ENCODE measurements at regions not wholly inside any gene's neighbourhood (a gene's known extent, or its start where the extent isn't known, plus 50 kb on each side); places are given as distances from the start of the nearest gene placed in this dataset.

DNA sequence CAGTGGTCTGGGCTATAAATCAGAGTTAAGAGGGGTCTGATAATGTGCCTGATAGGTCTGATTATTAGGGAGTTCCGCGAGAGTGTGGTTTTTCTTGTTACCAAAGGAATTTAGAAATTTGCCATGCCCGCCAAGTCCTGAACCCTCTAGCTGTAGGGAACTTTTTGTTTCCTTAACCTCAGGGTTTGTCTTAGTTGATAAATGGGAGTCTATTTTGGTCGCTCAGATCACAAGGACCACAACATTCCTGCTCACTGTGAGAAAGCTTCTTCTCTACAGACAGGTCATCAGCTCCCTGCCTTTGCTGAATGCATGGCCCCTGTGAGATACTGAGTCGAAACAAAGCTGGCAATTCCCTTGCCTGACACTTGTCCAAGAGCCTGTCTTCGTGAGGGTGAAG, 497.8 kb downstream of the HS3ST4 start:
- no peaks in the 10 kb centered on the region for H3K36me3 ChIP-seq
- no peaks in the 10 kb centered on the region for H3K9me3 ChIP-seq

DNA sequence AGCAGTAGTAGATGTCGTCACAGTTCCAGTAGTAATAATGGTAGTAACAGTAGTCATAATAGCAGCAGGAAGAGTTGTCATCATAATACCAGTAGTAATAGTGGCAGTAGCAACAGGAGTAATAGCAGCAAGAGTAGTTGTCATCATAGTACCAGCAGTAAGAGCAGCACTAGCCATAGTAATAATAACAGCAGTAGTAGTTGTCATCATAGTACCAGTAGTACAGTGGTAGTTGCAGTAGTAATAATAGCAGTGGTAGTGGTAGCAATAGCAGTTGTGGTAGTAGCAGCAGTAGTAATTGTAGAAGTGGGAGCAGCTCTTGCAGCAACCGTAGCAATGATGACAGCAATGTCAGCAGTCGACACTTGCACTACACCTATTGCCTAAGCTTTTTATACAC, 502.8 kb downstream of the HS3ST4 start:
- no peak overlapping the region for H3K4me3 ChIP-seq (ENCODE audit: low read depth in 1 of 2, low read length in 1 of 2)
- TF ChIP-seq, protein P1, sequence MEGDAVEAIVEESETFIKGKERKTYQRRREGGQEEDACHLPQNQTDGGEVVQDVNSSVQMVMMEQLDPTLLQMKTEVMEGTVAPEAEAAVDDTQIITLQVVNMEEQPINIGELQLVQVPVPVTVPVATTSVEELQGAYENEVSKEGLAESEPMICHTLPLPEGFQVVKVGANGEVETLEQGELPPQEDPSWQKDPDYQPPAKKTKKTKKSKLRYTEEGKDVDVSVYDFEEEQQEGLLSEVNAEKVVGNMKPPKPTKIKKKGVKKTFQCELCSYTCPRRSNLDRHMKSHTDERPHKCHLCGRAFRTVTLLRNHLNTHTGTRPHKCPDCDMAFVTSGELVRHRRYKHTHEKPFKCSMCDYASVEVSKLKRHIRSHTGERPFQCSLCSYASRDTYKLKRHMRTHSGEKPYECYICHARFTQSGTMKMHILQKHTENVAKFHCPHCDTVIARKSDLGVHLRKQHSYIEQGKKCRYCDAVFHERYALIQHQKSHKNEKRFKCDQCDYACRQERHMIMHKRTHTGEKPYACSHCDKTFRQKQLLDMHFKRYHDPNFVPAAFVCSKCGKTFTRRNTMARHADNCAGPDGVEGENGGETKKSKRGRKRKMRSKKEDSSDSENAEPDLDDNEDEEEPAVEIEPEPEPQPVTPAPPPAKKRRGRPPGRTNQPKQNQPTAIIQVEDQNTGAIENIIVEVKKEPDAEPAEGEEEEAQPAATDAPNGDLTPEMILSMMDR (IDR thresholded peaks at IDR 0.05), result no peak
- H3K27me3 ChIP-seq, result no peaks in the 10 kb centered on the region
- H3K9me3 ChIP-seq, result no peaks in the 10 kb centered on the region
- H3K27ac ChIP-seq, result no peak overlapping the region
- H3K36me3 ChIP-seq, result no peaks in the 10 kb centered on the region
- H3K4me1 ChIP-seq (ENCODE audit: control insufficient read depth in 1 of 2, insufficient read depth in 1 of 2, low read depth in 1 of 2, low read length in 1 of 2), result no peaks in the 10 kb centered on the region

More for the DNA sequence above, 497.8 kb downstream of the HS3ST4 start:
- TF ChIP-seq, protein P1 (IDR thresholded peaks at IDR 0.05), result no peak
- no peak overlapping the region for H3K27ac ChIP-seq
- no peaks in the 10 kb centered on the region for H3K27me3 ChIP-seq
- no peaks in the 10 kb centered on the region for H3K4me1 ChIP-seq (ENCODE audit: control insufficient read depth in 1 of 2, insufficient read depth in 1 of 2, low read depth in 1 of 2, low read length in 1 of 2)
- no peak overlapping the region for H3K4me3 ChIP-seq (ENCODE audit: low read depth in 1 of 2, low read length in 1 of 2)

DNA sequence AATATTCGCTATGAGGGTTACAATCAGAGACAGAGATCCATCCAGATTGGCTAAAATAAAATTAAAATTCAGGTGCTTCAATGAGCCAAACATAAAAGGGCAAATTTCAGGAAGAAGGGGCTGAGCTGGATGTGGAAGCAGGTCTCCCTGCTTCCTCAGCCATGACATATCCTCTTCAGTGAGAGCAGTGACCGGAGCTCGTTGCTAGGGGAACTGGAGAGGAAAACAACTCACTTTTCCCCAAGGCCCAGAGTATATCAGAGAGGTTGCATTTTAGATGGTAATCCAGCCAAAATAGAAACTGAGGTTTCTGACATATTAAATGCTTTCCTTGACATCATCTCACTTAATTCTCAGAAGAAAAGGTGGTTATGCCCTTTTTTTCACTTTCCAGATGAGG, 503.5 kb downstream of the HS3ST4 start:
- H3K9me3 ChIP-seq, result no peaks in the 10 kb centered on the region
- no peak overlapping the region for H3K27ac ChIP-seq
- TF ChIP-seq, protein P1 (IDR thresholded peaks at IDR 0.05), result no peak
- no peaks in the 10 kb centered on the region for H3K36me3 ChIP-seq
- H3K4me3 ChIP-seq (ENCODE audit: low read depth in 1 of 2, low read length in 1 of 2), result no peak overlapping the region
- H3K27me3 ChIP-seq, result no peaks in the 10 kb centered on the region
- H3K4me1 ChIP-seq (ENCODE audit: control insufficient read depth in 1 of 2, insufficient read depth in 1 of 2, low read depth in 1 of 2, low read length in 1 of 2), result no peaks in the 10 kb centered on the region

DNA sequence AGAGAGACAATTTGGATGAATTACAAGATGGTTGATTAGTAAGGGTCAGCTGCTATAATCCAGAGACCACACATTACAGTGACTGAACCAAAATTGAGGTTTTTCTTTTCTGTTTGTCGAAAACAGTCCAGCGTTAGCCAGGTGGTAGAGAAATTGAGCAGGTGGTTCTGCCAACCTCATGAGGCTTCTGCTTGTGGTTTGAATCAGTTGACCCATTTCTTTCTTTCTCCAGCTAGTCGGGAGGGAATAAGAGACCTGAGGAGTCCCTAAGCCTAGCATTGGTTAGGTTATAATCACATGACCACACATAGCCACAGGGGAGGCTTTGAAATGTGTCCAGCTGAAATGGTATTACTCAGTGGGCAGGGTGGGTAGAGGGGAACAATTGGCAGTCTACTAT, 504.6 kb downstream of the HS3ST4 start:
- H3K27ac ChIP-seq, result no peak overlapping the region
- TF ChIP-seq, protein P1 (IDR thresholded peaks at IDR 0.05), result no peak
- H3K27me3 ChIP-seq, result no peaks in the 10 kb centered on the region
- H3K9me3 ChIP-seq, result no peaks in the 10 kb centered on the region
- no peaks in the 10 kb centered on the region for H3K4me1 ChIP-seq (ENCODE audit: control insufficient read depth in 1 of 2, insufficient read depth in 1 of 2, low read depth in 1 of 2, low read length in 1 of 2)
- no peaks in the 10 kb centered on the region for H3K36me3 ChIP-seq
- no peak overlapping the region for H3K4me3 ChIP-seq (ENCODE audit: low read depth in 1 of 2, low read length in 1 of 2)

DNA sequence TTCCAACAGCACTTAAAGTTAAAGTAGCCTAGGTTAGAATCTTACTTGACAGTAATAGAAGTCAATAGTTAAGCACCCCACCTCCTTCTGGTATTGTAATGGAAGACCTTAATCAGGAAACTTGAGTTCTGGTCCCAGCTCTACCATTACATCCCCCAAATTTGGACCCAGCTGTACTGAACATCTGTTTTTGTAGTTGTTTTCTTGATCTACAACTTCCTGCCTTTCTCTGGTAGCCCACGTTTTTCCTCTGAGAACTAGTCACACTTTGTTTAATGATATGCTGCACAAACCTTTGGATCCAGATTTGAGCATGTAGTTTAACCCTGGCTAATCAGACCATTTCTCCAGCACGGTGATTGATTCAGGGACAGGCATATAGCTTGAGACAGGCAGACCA, 505.0 kb downstream of the HS3ST4 start:
- TF ChIP-seq, protein P1 (IDR thresholded peaks at IDR 0.05), result no peak
- no peak overlapping the region for H3K27ac ChIP-seq
- H3K27me3 ChIP-seq, result no peaks in the 10 kb centered on the region
- no peaks in the 10 kb centered on the region for H3K9me3 ChIP-seq
- H3K36me3 ChIP-seq, result no peaks in the 10 kb centered on the region
- no peak overlapping the region for H3K4me3 ChIP-seq (ENCODE audit: low read depth in 1 of 2, low read length in 1 of 2)
- no peaks in the 10 kb centered on the region for H3K4me1 ChIP-seq (ENCODE audit: control insufficient read depth in 1 of 2, insufficient read depth in 1 of 2, low read depth in 1 of 2, low read length in 1 of 2)

DNA sequence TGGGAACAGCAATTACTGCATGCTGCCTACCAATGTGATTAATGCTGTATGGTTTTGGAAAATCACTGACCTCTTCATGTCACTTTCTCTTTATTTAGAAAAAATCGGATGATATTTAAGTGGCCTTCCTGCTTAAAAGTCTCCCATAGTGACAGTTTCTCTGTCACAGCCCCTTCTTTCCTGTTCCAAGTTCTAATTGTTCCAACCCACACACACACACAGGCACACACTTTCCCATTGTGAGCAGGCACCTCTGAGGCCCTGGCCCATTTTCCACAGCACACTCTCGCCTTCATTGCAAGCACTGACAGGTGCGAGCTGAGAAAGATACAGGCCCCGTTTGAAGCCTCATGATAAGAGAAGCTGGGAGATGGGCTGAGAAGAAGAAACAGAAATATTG, 505.9 kb downstream of the HS3ST4 start:
- H3K36me3 ChIP-seq, result no peaks in the 10 kb centered on the region
- H3K4me1 ChIP-seq (ENCODE audit: control insufficient read depth in 1 of 2, insufficient read depth in 1 of 2, low read depth in 1 of 2, low read length in 1 of 2), result no peaks in the 10 kb centered on the region
- H3K27ac ChIP-seq, result no peak overlapping the region
- TF ChIP-seq, protein P1 (IDR thresholded peaks at IDR 0.05), result no peak
- no peaks in the 10 kb centered on the region for H3K9me3 ChIP-seq
- no peaks in the 10 kb centered on the region for H3K27me3 ChIP-seq
- H3K4me3 ChIP-seq (ENCODE audit: low read depth in 1 of 2, low read length in 1 of 2), result no peak overlapping the region

Measured in neutrophil (primary cell).